ENCODE measurements at regions not wholly inside any gene's neighbourhood (a gene's known extent, or its start where the extent isn't known, plus 50 kb on each side); places are given as distances from the start of the nearest gene placed in this dataset.
"Not testable (repeated sequence)": the region's sequence is repeated elsewhere in the genome, so short reads cannot be mapped to it uniquely, and the experiment has no call there.

DNA sequence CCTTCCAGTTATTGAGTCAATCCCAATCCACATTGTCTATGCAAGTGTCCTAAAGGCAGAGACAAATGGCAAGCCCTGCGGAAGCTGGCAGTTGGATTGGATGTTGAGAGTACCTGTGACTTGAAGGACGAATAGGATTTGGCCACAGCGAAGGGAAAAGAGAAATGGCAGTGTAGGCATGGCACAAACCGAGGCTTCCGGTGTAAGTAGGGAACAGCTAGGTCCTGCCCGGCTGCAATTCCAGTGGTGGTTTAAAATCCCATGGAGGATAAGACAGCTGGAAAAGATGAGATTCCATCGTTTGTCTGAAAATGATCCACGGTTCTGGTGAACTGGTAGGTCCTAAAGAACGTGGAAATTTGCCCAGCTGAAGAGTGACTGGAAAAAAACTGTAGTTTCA lies 296.2 kb downstream of the TCERG1L start:
- no peak for DNase-seq

DNA sequence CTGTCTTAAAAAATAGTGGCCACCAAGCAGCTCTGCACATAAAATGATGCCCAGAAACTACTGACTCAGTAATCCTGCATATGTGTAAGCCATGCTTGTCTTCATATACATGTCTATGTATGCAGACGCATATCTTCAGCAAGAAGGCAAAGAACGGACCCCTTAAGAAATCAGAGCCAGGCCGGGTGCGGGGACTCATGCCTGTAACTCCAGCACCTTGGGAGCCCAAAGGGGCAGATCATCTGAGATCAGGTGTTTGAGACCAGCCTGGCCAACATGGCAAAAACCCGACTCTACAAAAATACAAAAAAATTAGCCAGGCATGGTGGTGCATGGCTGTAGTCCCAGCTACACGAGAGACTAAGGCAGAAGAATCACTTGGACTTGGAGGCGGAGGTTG lies 295.0 kb downstream of the TCERG1L start:
- no peak for DNase-seq

DNA sequence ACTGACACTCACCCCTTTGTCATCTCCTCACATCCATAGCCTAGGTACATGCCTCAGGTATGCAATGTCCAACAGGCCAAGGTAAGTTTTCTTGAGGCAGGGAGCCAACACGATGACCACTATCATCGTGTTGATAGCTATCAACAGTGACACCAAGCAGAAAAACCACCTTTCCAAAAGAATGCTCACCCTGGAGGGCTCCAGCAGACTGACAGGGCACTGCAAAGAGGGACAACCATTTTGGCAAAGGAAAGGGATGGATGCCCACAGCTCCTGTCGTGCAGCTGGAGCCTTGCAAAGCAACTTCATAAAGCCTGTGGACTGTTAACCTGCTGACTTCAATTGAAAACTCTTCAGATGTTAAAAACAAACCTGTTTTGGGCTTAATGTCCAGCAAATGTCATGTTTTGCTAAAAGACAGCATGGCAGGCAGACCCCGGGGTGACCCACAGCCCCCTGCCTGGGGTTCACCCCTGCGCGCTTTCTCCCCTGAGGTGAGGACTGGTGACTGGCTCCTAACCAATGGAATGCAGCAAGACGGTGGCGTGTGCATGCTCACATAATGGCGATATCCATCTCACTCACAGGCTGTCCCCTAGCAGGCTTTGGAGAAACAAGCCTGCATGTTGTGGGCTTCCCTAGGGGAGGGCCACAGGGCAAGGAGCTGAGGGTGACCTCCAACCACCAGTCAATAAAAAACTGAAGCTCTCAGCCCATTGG lies 293.8 kb downstream of the TCERG1L start:
- no peak for DNase-seq

DNA sequence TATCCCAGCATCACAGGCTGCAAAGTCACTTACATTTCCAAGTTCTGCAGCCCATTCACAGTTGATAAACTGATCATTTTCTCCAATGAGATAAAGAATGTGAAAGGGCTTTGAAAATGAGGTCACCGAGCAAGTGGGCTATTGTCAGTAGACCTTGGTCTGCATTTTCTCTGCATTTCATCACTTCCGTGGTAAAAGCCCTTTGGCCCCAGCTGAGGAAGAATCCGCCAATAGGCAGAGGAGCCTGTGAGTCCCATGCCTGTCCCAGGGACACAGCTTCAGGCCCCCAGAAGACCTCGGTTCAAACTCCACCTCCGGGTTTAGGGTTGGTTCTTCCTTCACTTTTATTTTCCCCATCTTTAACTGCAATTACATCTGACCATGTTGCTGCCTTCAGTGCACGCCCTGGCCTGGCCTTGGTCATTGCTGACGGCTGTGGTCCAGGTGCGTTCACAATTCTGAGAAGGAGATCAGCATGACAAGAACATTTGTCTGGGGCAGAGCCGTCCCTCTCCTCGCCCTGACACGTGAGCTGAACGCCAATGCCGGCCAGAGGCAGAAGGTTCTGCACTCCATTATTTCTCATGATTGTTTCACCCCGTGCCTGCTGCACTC lies 292.5 kb downstream of the TCERG1L start:
- DNase-seq = no peak

DNA sequence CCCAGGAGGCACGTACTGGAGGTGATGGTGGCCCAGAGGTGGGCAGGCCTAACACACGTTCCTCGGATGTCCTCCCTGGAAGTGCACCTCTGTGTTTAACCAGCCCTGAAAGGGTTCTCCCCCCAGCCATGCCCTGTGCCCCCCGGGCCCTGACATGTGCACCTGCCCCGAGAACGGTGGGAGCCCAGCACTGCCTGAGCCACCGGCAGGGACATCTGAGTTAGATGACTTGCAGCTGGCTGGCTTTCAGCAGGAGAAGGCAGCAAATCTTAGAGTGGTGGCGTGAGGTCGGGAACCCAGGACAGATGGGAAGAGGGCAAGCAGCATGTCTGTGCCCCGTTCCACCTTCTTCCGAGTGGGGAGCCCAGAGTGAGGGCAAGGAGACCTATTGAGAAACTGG lies 291.8 kb downstream of the TCERG1L start:
- no peak for DNase-seq

DNA sequence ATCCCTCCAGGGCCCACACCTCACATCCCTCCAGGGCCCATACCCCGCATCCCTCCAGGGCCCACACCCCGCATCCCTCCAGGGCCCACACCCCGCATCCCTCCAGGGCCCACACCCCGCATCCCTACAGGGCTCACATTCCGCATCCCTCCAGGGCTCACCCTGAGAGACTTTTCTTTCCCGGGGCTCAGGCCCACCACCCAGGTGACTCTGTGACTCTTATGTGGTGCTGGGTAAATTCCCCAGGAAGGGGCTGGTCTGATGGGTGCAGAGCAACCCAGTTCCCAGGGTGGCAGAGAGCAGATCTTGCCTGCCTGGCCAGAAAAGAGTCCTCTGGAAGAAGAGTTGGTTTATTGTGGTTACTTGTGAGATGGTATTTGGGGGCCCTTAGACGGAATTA lies 290.7 kb downstream of the TCERG1L start:
- no peak for DNase-seq

DNA sequence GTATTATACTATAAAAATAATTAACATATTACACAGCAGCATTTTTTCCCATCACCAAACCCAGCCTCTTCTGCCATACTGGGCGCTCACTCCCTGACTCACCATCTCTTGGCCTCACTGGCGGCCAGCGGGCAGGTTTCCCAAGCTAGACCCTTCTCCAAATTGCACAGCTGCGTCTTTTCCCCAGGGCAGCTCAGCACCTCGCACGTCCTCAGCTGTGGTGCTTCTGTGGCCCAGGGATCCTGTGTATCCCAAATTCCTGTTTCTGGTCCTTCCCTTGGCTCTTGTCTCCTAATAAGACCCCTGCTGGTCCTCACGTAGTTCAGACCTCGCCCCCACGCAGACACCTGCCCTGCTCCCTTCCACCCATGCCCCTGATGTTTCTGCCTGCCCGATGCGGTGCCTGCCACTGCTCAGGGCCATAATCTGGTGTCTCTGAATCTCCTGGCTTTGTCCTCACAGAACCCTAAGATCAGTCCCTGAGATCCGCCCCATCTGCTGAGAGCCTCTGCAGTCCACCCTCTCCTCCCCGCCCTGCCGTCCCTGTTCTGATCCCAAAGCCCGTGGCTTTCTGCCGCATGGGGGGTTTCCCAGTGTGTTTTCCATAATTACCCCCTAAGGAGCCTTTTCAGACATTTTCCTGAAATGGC lies 290.1 kb downstream of the TCERG1L start:
- DNase-seq = no peak

DNA sequence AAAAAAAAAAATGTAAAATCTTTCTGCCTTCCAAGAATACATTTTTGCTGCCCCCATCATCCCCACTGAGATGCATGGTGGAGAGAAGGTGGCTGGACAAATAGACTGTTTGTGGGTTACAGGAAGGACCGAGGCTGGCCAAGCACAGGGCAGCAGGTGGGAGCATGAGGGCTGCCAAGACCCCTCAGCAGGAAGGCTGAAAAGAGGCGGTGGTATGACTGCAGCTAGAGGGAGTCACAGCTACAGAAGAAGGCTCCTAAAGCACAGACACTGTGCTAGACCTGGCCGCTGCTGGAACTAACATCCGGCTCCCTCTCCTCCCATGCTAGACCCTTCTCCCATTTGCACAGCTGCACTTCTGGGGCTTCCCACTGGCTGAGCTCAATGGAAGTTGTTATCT lies 289.6 kb downstream of the TCERG1L start:
- DNase-seq = no peak

DNA sequence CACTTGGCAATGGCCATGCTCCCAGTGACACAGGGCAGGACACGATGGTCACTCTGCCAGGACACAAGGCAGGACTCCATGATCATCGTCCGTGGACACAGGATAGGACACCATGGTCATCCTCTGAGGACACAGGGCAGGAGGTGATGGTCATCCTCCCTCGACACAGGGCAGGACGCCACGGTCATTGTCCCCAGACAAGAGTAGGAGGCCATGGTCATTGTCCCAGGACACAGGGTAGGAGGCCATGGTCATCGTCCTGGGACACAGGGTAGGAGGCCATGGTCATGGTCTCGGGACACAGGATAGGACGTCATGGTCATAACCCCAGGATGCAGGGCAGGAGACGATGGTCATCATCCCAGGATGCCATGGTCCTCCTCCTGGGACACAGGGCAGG lies 289.2 kb downstream of the TCERG1L start:
- no peak for DNase-seq

DNA sequence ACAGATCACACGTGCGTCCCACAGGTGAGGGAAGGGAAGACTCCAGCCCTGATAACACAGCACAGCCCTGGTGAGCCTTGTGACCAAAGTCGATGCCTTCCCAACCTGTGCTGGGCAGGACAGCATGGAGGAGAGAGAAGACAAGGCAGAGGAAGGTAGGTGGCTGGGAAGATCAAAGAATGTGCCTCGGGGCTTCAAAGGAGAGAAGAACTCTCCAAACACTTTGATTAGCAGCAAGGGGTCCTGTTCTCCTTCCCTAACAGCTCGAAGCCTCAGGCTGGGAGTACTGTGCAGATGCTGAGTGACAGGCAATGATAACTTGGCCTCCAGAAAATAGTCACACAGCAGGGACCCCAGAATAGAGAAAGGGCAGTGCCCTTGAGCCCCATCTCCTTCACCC lies 288.5 kb downstream of the TCERG1L start:
- DNase-seq = no peak

DNA sequence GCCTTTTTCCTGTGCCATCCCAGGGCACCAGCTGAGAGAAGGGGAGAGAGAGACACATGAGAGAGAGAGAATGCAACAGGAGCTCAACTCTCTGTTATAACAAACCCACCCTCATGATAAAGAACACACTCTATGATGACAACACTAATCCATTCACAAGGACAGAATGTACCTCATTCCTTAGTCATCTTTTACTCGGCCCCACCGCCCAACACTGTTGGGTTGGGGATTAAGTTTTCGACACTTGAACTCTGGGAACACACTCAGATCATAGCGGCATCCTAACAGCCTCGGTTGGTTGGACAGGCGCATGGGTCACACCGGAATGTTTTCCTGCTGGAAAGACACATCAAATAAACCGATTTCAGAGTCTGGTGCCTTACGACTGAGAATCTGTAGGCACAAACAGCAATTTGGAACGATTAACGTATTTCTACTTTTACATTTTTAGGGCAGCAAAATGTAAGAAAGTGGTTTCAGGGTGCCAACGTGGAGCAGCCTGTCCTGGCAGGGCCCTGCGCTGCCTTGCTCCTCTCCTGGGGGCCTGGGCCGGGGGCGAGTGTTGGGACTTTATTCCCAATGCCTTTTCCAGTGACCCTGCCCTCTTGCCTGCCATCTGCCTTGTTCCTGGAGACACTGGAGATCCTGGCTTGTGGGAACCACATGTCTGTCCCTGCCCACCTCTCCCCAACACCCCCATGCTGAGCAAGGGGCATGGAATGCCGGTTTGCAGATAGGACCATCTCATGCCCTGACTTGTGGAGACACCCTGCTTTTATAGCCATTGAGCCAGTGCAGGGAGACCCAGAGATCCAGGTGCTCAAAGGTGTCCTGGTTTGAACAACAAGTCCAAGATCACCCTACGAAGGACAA lies 287.0 kb downstream of the TCERG1L start:
- DNase-seq = no peak

DNA sequence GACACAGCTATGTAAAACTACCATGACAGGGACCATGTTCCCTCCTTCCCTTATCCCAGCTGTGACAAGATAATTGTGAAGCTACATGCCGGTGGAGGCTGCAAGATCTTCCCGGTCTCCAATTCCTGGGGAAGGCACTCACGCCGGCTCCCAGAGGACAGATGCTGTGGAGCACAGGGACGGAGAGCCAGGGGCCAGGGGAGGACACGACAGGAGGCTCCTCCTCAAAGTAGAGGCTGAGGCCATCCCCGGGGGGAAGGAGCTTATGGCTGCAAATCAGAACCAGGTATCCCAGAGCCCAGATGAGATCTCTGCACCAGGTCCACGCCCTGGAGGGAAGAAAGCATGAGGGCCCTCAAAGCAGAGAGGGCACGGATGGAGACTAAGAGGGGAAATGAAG lies 286.2 kb downstream of the TCERG1L start:
- DNase-seq = no peak

DNA sequence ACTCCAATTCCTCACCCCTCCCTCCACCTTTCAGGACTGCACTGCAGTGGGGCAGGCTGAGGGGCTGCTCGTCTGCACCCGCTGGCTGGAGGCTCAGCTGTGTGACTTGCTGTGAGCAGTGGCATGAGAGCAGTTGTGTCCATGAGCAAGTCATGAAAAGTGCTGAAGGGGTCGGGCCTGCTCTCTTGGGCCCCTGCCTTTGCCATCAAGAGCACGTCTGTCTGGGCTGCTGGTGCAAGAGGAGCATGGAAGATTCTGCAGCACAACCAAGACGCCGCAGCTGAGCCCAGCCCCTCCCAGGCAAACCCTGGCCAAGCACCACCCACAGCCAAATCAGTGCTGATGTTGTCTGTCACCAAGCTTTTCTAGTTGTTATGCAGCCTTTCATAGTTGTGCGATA lies 284.3 kb downstream of the TCERG1L start:
- no peak for DNase-seq

DNA sequence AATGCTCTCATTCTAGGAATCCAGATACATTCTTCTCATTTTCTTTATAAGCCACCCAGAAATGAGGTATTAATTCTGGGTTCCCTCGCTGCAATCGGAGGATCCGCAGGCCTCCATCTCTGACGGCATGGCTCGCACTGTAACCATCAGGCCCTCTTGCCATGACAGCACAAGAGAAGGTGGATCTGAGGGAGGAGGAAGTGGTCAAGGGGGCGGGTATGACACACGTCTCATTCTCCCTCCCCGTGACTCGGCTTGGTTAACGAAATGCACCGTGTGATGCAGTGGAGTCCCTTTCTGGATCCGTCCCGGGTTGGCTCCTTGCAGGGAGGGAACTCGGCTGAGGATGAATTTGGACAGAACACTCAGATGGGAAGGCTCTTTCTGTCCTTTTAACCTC lies 280.2 kb downstream of the TCERG1L start:
- no peak for DNase-seq

DNA sequence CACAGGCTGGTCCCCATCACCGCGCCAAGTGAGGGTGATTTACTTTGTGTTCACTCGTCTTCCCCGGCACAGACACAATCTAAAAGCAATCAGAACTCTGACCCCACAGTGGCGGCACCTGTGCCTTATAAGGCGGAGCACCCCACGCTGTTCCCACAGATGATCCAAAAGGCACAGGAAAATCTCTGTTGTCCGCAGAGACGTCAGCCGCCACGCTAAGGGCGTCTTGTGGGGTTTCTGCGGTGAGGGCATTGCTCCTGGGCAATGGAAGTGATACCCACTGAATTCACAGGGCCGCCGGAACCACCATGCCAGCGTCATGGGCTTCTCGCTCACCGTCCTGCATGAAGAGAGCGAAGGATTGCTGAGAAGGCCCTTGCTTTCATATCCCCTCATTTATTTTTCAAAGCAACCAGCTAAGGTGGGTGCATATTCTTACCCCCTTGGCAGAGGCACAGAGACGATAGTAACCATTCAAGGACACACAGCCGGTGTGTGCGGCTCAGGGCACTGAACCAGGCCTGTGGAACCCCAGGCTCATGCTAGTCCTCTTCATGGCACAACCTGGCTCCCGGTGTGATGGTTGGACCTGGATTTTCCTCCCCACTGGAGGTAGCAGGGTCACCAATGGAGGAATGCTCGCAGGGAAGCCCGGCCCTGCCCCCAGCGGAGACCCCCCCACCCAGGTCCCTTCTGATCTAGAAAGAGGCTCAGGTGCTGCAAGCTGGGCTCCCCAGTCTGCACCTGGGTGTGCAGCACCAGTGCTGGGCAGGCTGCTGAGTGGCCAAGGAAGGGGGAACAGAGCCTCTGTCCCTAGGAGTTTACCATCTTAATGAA lies 279.0 kb downstream of the TCERG1L start:
- DNase-seq = no peak

DNA sequence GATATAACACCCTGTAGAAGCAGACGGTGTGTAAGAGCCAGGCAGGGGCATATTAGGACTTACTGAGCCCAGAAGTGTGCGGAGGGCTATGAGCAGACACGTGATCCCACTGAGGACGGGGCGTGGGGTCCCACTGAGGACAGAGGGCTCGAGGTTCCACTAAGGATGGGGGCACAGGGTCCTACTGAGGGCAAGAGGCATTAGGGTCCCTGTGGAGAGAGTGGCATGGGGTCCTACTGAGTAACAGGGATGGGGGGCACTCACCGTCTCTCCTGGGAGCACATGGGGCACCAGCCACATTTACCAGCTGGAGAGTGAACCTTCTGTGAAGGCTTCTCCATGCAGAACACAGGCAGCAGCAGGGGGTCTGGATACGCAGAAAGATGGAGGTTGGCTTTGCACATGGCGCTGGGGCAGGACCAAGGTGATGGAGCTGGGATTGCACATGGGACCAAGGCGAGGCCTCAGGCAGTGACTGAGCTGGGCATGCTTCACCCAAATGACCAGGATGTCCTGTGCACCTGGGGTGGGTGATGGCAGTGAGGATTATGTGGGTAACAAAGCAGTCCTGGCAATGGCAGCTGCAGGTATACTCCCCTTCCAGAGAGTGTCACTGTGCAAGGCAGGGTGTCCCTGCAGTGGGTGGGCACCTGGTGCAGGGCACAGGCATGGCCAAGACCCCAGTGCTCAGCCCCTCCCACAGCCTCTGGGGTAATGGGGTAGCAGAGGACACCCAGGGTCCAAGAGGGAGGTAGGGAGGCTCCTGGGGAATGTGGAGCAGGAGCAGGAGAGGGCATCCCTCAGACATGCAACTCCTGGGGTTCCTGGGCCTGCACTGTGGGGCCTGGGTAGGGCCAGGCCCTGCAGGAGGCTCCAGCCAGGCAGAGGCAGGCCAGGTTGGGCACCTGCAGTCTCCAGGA lies 278.1 kb downstream of the TCERG1L start:
- DNase-seq = no peak

DNA sequence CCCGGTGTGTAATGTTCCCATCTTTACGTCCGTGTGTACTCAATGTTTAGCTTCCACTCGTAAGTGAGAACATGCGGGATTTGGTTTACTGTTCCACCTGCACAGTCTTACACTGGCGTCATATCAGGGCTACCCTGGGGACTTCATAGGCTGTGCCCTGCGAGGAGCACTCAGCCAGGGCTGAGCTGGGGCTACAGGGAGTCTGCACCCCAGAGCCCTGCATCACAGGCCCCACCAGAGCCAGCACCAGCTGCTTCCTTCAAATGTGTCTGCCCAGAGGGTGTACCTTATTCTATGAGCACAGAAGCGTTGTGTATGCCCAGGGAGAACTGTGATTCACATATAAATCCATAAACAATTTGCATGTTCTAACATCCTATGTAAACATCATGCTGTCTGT lies 277.1 kb downstream of the TCERG1L start:
- no peak for DNase-seq

DNA sequence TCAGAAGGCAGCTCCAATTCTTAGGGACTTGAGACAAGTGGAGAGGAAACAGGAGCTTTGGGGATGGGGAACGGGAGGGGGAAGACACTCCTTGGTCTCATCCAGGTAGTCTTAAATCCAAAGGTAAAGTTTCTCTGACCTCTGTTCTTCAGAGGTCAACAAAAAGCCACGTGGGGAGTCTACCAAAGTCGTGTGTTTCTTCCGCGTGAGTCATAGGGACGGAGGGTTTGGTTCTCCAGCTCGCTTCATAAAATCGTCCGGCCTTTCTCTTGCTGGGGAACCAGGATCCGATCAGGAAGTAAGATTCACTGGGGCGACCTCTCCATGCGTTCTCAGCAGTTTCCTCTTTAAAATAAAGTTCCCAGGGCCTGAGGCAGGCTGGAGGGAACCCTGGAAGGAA lies 275.7 kb downstream of the TCERG1L start:
- DNase-seq = no peak

DNA sequence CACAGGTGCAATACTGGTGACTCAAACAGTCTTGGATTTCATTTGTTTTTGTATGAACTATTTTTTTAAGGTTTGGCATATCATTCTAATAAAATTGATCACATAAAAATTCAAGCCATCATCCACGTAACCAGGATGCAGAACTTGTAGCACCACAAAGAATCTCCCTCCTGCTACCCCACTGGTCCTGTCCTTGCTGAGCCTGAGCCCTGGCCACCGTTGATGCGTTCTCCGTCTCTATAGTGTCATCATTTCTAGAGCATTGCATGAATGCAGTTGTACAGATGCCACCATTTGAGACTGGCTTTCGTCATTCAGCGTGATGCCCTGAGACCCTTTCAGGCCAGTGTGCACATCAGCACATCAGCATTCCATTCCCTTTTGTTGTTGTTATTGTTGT lies 273.5 kb downstream of the TCERG1L start:
- DNase-seq = no peak

DNA sequence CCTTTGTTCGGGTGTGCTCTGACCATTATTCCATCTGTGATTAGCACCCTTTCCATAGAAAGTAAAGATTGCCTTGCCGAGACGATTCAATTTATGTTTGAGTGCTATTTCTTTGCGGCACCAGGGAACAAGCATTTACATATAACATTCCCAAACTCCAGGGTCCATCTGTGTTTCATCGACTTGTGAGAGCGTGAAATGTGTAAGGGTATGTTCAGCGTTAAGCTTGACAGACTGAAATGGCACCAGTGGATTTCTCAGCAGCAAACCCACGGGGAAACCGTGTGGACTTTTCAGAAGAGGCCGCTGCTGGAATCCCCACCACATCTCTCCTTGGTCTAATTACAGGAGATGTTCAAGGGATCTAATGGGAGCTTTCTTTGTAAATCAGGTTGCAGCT lies 270.5 kb downstream of the TCERG1L start:
- no peak for DNase-seq

DNA sequence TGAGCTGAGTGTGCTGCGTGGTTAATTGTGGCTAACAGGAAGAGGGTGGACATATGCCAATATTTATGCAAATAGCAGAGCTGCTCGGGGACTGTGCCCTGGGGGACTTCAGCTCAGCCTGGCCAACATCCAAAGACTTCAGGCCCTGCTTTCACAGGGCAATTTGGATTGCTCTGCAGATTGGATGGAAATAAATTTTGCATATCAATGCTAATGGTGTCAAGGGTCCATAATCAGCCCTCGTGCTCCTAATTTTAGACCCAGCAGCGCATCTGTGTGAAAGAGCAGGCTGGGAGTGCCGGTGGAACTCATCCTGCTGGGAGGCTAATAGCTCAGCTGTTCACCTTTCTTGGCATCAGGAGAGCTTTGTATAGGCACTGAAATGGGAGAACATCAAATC lies 270.1 kb downstream of the TCERG1L start:
- no peak for DNase-seq

DNA sequence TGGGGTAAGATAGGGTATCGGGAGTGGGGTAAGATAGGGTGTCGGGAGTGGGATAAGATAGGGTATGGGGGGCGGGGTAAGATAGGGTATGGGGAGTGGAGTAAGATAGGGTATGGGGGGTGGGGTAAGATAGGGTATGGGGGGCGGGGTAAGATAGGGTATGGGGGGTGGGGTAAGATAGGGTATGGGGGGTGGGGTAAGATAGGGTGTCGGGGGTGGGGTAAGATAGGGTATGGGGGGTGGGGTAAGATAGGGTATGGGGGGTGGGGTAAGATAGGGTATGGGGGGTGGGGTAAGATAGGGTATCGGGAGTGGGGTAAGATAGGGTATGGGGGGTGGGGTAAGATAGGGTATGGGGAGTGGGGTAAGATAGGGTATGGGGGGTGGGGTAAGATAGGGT lies 269.5 kb downstream of the TCERG1L start:
- not testable (repeated sequence) for DNase-seq

Data from NCI-H524 treated with DMSO at 0.1 percent for 48 hours (cell line).